NCI-H1417 treated with DMSO at 0.1 percent for 48 hours (cell line): ENCODE measurements at regions not wholly inside any gene's neighbourhood (a gene's known extent, or its start where the extent isn't known, plus 50 kb on each side); places are given as distances from the start of the nearest gene placed in this dataset.
"Not testable (repeated sequence)": the region's sequence is repeated elsewhere in the genome, so short reads cannot be mapped to it uniquely, and the experiment has no call there.

ENCODE experiments used
- DNase-seq: peaks from one replicate; lab custom pipeline; 2025; lab: John Stamatoyannopoulos, UW

DNA sequence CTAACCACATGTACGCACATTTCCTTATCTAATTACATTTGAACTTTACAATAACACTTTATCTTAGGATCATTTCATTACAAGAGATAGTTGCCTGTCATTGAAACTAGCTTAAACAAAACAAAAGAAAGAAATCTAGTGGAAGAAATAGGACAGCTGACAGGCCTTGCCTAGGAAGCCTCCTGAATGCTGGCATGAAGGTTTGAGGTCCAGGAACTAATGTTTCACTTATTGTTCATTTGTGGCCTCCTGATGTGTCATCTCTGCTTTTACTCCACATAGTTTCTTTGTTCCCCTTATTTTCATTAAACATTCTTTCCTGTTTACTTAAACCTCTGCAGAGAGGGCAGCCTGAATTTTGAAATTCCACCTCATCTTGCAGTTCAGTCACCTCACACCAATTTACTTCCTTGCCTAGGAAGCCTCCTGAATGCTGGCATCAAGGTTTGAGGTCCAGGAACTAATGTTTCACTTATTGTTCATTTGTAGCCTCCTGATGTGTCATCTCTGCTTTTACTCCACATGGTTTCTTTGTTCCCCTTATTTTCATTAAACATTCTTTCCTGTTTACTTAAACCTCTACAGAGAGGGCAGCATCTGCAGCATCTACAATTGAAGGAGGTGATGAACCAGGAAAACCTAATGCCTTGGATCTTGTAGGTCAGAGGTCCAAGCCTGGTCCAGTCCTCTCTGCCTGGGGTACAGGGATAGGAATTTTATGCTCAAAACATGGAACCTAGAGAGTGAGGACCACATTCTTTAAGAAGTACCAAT, 319.2 kb downstream of the SPATA31A1 start:
- not testable (repeated sequence) for DNase-seq

DNA sequence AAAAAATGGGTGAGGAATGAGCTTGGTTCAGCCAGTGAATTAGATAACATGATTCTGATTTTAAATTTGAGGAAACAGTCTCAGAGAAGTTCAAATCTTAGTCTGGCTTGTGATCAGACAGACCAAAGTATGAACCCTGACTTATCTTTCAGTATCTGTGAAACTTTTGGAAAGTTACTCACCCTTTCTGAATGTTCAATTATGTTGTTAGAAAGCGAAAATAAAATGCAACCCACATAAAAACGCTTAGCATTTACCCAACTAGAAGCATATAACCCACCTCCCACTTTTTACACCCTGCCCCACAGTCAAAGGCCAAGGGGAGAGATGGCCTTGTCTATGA, 319.7 kb downstream of the SPATA31A1 start:
- DNase-seq, result not testable (repeated sequence)

DNA sequence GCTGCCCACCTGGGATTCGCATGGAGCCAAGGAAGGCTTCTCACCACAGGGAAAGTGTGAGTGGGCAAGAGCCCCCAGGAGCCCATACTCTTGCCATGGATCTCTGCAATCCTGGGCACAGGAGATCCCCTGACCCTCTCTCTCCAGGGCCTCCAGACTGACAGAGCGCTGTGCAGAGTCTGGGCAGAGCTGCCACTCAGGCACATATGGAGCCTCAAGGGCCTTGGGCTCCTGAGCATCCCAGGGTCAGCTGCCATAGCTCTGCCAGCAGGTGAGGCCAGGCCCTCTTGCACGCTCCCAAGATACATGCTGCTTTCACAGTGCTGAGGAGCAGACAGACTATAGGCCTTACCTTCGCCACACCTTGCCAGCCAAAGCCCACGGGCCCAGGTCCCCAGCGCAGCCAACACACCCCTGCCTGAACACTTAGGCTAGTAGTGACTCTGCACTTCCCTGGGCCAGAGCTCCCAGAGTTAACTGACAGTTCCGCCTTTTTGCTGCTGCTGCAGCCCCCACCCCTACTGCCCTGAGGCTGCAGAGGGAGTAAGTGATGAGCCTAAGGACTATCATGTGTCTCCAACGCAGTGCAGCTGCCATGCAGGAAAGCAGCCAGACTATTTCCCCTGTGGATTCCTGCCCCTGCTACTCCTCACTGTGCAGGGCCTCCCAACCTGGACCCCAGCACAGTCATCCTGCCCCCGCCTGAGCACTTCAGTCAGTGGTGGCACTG, 323.2 kb downstream of the SPATA31A1 start:
- DNase-seq, result not testable (repeated sequence)

DNA sequence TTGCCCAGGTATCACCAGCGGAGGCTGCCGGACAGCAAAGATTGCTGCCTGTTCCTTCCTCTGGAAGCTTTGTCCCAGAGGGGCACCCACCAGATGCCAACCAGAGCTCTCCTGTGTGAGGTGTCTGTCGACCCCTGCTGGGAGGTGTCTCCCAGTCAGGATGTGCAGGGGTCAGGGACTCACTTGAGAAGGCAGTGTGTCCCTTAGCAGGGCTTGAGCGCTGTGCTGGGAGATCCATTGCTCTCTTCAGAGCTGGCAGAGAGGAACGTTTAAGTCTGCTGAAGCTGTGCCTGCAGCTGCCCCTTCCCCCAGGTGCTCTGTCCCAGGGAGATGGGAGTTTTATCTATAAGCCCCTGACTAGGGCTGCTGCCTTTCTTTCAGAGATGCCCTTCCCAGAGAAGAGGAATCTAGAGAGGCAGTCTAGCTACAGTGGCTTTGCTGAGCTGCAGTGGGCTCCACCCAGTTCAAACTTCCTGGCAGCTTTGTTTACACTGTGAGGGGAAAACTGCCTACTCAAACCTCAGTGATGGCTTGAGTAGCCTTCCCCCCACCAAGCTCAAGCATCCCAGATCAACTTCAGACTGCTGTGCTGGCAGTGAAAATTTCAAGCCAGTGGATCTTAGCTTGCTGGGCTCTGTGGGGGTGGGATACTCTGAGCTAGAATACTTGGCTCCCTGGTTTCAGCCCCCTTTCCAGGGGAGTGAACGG, 325.4 kb downstream of the SPATA31A1 start:
- not testable (repeated sequence) for DNase-seq

DNA sequence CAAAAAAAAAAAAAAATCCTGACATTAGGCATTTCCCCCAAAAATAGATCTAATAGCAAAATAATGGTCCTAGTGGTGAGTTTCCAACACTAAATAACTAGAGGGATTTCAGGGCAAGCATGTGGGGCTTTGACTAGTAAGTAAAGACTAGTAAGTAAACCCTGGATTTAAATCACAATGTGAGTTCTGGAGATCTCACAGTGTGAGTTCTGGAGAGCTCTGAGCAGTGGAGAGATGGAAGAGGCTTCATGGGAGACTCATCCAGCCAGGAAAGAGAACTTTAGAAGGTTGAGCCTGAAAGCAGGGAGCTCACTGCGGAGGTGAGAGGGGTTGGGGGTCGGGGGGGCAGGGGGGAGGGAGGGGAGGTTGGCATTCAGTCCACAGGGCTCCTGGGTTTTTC, 373.4 kb downstream of the SPATA31A1 start:
- DNase-seq, result not testable (repeated sequence)

DNA sequence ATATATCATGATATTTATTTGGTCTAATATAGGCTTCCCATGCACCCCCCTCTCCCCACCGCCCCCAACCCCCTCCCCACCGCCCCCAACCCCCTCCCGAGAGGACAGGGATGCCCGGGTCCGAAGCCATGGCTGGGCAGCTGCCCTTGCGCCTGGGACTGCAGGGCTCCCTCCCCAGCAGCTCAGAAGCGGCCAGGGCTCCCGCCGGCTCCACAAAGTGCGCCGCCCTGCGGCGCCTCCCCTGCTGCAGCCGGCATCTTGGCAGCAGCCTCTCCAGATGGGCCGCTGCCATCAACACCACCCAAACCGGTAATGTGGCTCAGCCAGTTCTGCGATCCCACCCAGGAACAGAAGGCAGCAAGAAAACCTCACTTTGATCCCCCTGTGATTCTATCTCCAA, 389.4 kb downstream of the SPATA31A1 start:
- not testable (repeated sequence) for DNase-seq

DNA sequence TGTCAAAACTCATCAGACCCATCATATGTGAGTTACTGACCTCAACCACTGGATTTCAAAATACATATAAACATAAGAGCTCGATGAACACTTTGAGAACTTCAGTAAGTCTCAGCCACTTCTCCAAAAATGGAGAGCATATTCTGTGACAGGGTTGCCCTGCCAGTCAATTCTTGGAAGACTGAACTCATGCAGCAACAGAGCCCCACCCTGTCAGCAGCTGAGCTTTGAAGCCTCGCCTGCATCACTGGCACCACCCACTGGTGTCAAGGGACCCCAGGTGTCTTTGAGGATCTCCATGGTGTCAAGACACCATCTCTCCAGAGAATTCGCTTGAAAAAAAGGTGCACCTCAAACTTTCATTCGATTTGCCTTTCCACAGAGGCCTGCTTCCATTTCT, 420.1 kb downstream of the SPATA31A1 start:
- DNase-seq, result not testable (repeated sequence)

DNA sequence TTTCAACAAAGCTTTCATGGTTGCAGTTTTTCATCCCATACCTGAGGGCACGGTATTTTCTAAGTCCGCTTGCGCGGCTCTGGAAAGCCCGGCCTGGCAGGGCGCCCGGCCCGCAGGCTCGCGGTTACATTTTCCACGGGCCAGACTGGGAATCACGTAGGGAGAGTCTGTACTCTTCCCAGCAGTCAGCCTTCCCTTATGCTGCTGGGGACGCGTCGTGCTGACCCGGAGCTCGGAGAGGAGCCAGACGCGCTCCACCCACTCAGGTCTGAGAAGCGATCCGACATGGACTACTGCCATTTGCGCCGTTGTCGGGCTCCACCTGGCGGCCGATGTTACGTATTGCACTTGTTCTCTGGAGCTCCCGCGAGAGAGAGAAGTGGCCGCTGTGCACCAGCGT, 435.9 kb downstream of the SPATA31A1 start:
- not testable (repeated sequence) for DNase-seq

DNA sequence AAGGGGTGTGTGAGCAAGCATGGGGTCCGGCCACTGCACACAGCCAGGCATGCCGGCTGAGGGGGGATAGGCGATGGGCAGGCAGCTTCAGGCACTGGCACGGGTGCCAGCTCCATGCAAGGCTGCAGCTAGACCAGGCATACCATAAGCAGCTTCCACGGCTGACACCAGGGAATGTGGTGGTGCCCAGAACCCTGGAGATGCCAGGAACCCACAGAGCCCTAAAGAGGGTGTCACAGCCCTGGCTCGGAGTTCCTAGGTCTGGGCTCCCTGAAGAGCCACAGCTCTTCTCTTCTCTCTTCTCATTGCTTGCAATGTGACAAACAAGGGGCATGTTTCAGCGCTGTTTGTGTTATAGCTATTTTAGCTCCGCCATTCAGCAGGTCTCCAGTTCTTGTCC, 442.5 kb downstream of the SPATA31A1 start:
- not testable (repeated sequence) for DNase-seq

DNA sequence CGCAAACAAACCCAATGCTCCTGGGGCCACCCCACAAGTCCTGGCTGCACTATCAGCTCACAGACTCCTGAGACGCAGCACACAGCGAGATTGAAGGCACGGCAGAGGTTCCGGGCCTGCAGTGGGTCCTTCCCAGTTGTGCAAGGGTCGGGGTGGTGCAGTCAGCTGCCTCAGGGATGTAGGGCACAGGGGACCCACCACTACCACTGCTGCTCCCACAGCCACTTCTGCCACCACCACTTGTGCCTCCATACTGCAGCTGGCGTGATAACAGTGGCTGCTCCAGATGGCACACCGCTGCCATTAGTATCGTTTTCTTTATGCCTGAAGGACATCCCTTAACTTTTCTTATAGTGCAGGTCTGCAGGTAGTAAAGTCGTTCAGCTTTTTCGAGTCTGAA, 443.8 kb downstream of the SPATA31A1 start:
- DNase-seq, result not testable (repeated sequence)

DNA sequence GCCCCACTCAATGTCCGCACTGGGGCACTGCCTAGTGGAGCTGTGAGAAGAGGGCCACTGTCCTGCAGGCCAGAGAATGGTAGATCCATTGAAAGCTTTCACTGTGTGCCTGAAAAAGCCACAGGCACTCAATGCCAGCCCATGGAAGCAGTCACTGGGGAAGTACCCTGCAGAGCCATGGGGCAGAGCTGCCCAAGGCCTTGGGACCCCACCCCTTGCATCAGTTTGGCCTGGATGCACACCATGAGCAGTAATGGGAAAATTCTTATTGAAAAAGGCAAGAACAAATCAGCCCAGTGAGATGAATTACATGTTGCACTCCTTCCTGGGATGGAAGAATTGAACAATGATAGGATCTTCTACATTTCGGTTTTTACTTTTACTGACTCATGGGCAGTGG, 447.1 kb downstream of the SPATA31A1 start:
- not testable (repeated sequence) for DNase-seq

DNA sequence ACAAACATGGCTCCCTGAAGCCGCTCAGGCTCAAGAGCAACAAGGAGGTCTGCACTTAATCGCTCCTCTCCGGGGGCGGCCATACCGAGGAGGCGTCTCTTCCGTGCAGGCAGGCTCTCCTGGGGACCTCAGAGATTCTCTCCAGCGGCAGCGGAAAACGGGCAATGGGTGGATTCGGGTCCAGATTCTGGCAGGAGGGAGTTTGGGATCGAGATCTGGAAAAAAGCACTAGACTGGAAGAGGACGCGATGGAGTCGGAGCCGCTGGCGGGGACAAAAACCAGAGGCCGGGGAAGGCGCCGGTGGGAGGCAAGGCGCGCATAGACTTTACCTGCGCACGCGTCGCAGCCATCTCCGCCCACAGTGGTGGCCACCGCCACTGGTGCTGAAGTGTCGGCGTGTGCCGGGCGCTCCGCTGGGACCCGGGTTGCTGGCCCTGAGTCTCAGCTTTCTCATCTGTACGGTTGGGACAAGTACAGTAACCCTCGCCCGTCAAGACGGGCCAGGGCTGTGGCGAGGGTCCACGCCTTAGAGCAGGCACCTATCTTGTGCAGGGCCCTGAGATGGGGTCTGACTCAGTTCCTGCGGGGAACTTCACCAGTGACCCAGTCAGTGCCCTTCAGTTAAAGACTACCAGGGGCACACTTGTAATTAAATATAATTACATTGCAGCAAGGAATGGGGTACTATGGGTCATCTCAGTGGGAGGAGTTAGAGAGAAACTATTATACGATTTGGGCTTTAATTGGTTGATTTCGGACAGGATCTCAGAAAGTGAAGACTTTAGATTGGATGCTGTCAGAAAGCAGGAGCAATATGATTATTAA, 454.1 kb downstream of the SPATA31A1 start:
- DNase-seq, result peak; percentile 67

DNA sequence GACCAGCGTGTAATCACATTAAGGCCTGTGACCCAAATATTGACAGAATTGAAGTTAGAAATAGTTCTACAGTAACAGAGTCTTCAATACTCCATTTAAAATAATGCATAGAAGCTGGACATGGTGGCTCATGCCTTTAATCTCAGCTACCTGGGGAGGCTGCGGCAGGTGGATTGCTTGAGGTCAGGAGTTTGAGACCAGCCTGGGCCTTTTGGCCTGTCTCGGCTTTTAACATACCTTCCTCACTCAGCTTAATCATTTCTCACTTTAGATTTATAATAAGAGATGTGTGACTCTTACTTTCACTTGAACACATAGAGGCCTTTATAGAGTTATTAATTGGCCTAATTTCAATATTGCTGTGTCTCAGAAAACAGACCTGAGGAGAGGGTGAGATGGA, 454.9 kb downstream of the SPATA31A1 start:
- not testable (repeated sequence) for DNase-seq

DNA sequence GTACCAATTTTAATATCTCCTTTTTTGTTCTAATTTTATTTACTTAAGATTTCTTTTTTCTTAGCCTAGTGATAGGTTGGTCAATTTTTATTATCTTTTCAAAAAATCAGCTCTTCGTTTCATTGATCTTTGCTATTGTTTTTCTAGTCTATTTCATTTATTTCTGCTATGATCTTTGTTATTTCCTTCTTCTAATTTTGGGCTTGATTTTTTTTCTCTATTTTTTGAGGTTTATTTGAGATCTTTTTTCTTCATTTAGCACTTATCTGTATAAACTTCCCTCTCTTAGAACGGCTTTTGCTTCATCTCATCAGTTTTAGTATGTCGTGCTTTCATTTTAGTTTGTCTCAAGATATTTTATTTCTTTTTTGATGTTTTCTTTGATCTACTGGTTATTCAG, 456.1 kb downstream of the SPATA31A1 start:
- DNase-seq, result not testable (repeated sequence)

DNA sequence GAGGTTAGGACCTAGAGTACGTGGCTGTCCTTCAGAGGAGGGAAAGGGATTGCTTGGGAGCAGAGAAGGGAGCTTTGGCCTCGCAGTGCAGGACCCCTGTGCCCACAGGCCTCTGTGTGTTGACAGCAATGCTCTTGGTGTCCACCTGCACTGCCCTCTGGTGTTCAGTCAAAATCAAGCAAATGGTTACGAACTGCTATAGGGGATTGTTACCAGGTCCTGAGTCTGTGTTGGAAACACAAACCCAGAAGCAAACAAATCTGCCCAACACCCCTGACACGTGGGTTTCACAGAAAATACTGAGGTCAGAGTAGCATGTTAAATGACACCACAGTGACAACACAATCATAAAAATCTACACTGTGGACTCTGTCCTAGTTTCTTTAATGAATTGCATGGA, 473.0 kb downstream of the SPATA31A1 start:
- not testable (repeated sequence) for DNase-seq
